ENCODE measurements at regions not wholly inside any gene's neighbourhood (a gene's known extent, or its start where the extent isn't known, plus 50 kb on each side); places are given as distances from the start of the nearest gene placed in this dataset.

- no peak for DNase-seq (ENCODE audit: low spot score)
Observed at GRCh38 chr12:59839514-59839913, 243.7 kb downstream of the SLC16A7 start.

GRCh38 chr12:59843260-59843843 lies 247.5 kb downstream of the SLC16A7 start:
- DNase-seq (ENCODE audit: low spot score): no peak

GRCh38 chr12:59844750-59845149 lies 248.9 kb downstream of the SLC16A7 start:
- DNase-seq (ENCODE audit: low spot score): no peak

- DNase-seq (ENCODE audit: low spot score): no peak
Observed at GRCh38 chr12:59845293-59845692, 249.5 kb downstream of the SLC16A7 start.

- DNase-seq (ENCODE audit: low spot score): no peak
Observed at GRCh38 chr12:59847127-59847526, 251.3 kb downstream of the SLC16A7 start.

GRCh38 chr12:59850268-59850667 lies 254.4 kb downstream of the SLC16A7 start:
- no peak for DNase-seq (ENCODE audit: low spot score)

GRCh38 chr12:59858508-59859170 lies 262.8 kb downstream of the SLC16A7 start:
- DNase-seq (ENCODE audit: low spot score): no peak

GRCh38 chr12:59859171-59859510 lies 263.3 kb downstream of the SLC16A7 start:
- no peak for DNase-seq (ENCODE audit: low spot score)

GRCh38 chr12:59861635-59862034 lies 265.8 kb downstream of the SLC16A7 start:
- DNase-seq (ENCODE audit: low spot score): no peak

- no peak for DNase-seq (ENCODE audit: low spot score)
Observed at GRCh38 chr12:59867055-59867454, 271.2 kb downstream of the SLC16A7 start.

- DNase-seq (ENCODE audit: low spot score): no peak
Observed at GRCh38 chr12:59867689-59868088, 271.9 kb downstream of the SLC16A7 start.

GRCh38 chr12:59871779-59872178 lies 275.9 kb downstream of the SLC16A7 start:
- DNase-seq (ENCODE audit: low spot score): no peak

GRCh38 chr12:59873136-59873535 lies 277.3 kb downstream of the SLC16A7 start:
- no peak for DNase-seq (ENCODE audit: low spot score)

GRCh38 chr12:59874781-59875180 lies 279.0 kb downstream of the SLC16A7 start:
- DNase-seq (ENCODE audit: low spot score): no peak

- DNase-seq (ENCODE audit: low spot score): no peak
Observed at GRCh38 chr12:59886131-59886733, 290.4 kb downstream of the SLC16A7 start.

GRCh38 chr12:59887178-59887577 lies 291.3 kb downstream of the SLC16A7 start:
- DNase-seq (ENCODE audit: low spot score): no peak

GRCh38 chr12:59890896-59891579 lies 295.2 kb downstream of the SLC16A7 start:
- no peak for DNase-seq (ENCODE audit: low spot score)

GRCh38 chr12:59895166-59895775 lies 299.4 kb downstream of the SLC16A7 start:
- DNase-seq (ENCODE audit: low spot score): no peak

GRCh38 chr12:59904874-59905521 lies 309.2 kb downstream of the SLC16A7 start:
- no peak for DNase-seq (ENCODE audit: low spot score)

GRCh38 chr12:59911516-59911915 lies 315.7 kb downstream of the SLC16A7 start:
- no peak for DNase-seq (ENCODE audit: low spot score)

- no peak for DNase-seq (ENCODE audit: low spot score)
Observed at GRCh38 chr12:59916988-59917387, 321.2 kb downstream of the SLC16A7 start.

GRCh38 chr12:59927032-59927431 lies 331.2 kb downstream of the SLC16A7 start:
- no peak for DNase-seq (ENCODE audit: low spot score)
